K562 (cell line): ENCODE measurements at regions not wholly inside any gene's neighbourhood (a gene's known extent, or its start where the extent isn't known, plus 50 kb on each side); places are given as distances from the start of the nearest gene placed in this dataset.

Experiments used
- ATAC-seq: fragments of 200-7000 bp; cut with Tn5 transposase; 3 replicates; pipeline ENCODE4 v1.9.1; 2020; ENCODE audit warnings: moderate library complexity
- BruUV-seq: library from RNA; stranded (reverse); fragments of 400-500 nt; replicated peaks from 2 replicates; lab custom pipeline; 2021; lab: Mats Ljungman, UMichigan
- CTCF ChIA-PET: fragments of 300-600 bp; formaldehyde crosslinking; extraction: SDS; loops from one replicate; lab custom pipeline; 2021; ENCODE audit warnings: low intra/inter-chr PET ratio; lab: Yijun Ruan, JAX
- POLR2A ChIA-PET: fragments of 300-600, 350-650 bp; sonication (Branson Sonifier 250); formaldehyde crosslinking; extraction: SDS; loops from one replicate; lab custom pipeline; 2021; ENCODE audit warnings: antibody characterized with exemption, inconsistent platforms; lab: Yijun Ruan, JAX
- DNase-seq, 4 experiments: peaks; one replicate each; pipeline versions ENCODE4 v3.0.0 to v3.0.0-alpha.2; 2011 to 2018; ENCODE audit warnings: low spot score in 3 of 4, mixed read lengths in 3 of 4; ENCODE audit errors: extremely low read depth in 1 of 4
- FAIRE-seq: peaks from 2 replicates; lab custom pipeline; 2011; peaks lifted over from hg19 to GRCh38; lab: Jason Lieb, UNC
- H2AFZ ChIP-seq: 2 replicates; pipeline ENCODE4 v1.6.0; 2011; ENCODE audit warnings: low read depth, low read length, control low read depth, inconsistent platforms
- H3K27ac ChIP-seq: fragments of 200-600 bp; 3 replicates; pipeline ENCODE4 v1.8.0; 2011; ENCODE audit warnings: low read depth, mild to moderate bottlenecking, control low read depth, inconsistent platforms, low read length, moderate library complexity, mixed read lengths; ENCODE audit errors: extremely low read depth
- H3K27me3 ChIP-seq, 2 experiments: fragments of 300-600 bp in 1 of 2; 2 replicates in 1 of 2; 3 replicates in 1 of 2; pipeline versions ENCODE4 v1.6.0 to v1.8.0; 2011; ENCODE audit warnings: inconsistent platforms in 2 of 2, low read length in 2 of 2, mild to moderate bottlenecking in 1 of 2, mixed read lengths in 1 of 2, moderate library complexity in 1 of 2; ENCODE audit not compliant: control insufficient read depth in 2 of 2, insufficient read depth in 2 of 2
- H3K36me3 ChIP-seq: fragments of 300-600 bp; 3 replicates; pipeline ENCODE4 v1.8.0; 2011; ENCODE audit warnings: mild to moderate bottlenecking, low read length, inconsistent platforms; ENCODE audit not compliant: control insufficient read depth, insufficient read depth
- H3K4me1 ChIP-seq, 2 experiments: fragments of 200-600 bp in 1 of 2; replicated peaks in 1 of 2; 2 replicates in 1 of 2; 3 replicates in 1 of 2; pipeline versions ENCODE4 v1.5.1 to v1.8.0; 2011; ENCODE audit warnings: inconsistent platforms in 2 of 2, low read length in 2 of 2, mild to moderate bottlenecking in 1 of 2, mixed read lengths in 1 of 2, moderate library complexity in 1 of 2; ENCODE audit not compliant: control insufficient read depth in 2 of 2, insufficient read depth in 2 of 2
- H3K4me2 ChIP-seq: 2 replicates; pipeline ENCODE4 v1.6.1; 2011; ENCODE audit warnings: low read length, control low read depth, inconsistent platforms, mixed read lengths; ENCODE audit not compliant: insufficient read depth
- H3K4me3 ChIP-seq: fragments of 200-600 bp; sonication (generic), shearing (Covaris generic); 2 replicates; pipeline ENCODE4 v1.5.1; 2016; ENCODE audit warnings: control low read depth, inconsistent platforms
- H3K79me2 ChIP-seq: fragments of 200-600 bp; 3 replicates; pipeline ENCODE4 v1.8.0; 2011; ENCODE audit warnings: low read length, inconsistent platforms; ENCODE audit not compliant: control insufficient read depth, insufficient read depth
- H3K9ac ChIP-seq, 2 experiments: 2 replicates each; pipeline versions ENCODE4 v1.6.0 to v1.6.1; 2011; ENCODE audit warnings: low read depth in 2 of 2, low read length in 2 of 2, control low read depth in 1 of 2, inconsistent platforms in 1 of 2, mild to moderate bottlenecking in 1 of 2, mixed read lengths in 1 of 2; ENCODE audit not compliant: insufficient read depth in 1 of 2
- H3K9me1 ChIP-seq: one replicate; pipeline ENCODE4 v1.6.0; 2011; ENCODE audit warnings: inconsistent platforms, mild to moderate bottlenecking, low read length, moderate library complexity; ENCODE audit not compliant: control insufficient read depth, insufficient read depth
- H3K9me3 ChIP-seq: replicated peaks from 2 replicates; pipeline ENCODE4 v1.5.1; 2011; ENCODE audit warnings: low read depth, low read length, inconsistent platforms; ENCODE audit not compliant: control insufficient read depth, insufficient read depth
- H4K20me1 ChIP-seq: replicated peaks from 2 replicates; pipeline ENCODE4 v1.6.1; 2011; ENCODE audit warnings: low read length, inconsistent platforms, mixed read lengths; ENCODE audit not compliant: control insufficient read depth, insufficient read depth
- E2F3 ChIP-seq: fragments of 250-450 bp; sonication (Bioruptor Pico); IDR thresholded peaks from 2 replicates; pipeline ENCODE4 v1.4.0; 2020; ENCODE audit warnings: mild to moderate bottlenecking
- ESRRB ChIP-seq: fragments of 250-450 bp; sonication (Bioruptor Pico); IDR thresholded peaks from 2 replicates; pipeline ENCODE4 v1.5.0; 2020; ENCODE audit warnings: mild to moderate bottlenecking, moderate library complexity, borderline replicate concordance
- KDM1A ChIP-seq, 2 experiments: fragments of 450-650 bp; IDR thresholded peaks; 2 replicates each; pipeline ENCODE4 v1.6.1; 2016; ENCODE audit warnings: mild to moderate bottlenecking in 2 of 2
- MYNN ChIP-seq, 2 experiments: sonication (generic); formaldehyde crosslinking in 1 of 2; IDR thresholded peaks; 2 replicates each; pipeline versions ENCODE4 v1.5.0 to v1.6.1; 2016 to 2020; ENCODE audit warnings: antibody characterized with exemption in 1 of 2, missing genetic modification reagents in 1 of 2
- SMAD4 ChIP-seq: fragments of 250-450 bp; sonication (Bioruptor Pico); conservative IDR thresholded peaks from 2 replicates; pipeline ENCODE4 v1.8.0; 2021; ENCODE audit warnings: inconsistent platforms, mild to moderate bottlenecking, moderate library complexity
- STAG1 ChIP-seq: sonication (generic); formaldehyde crosslinking; IDR thresholded peaks from 2 replicates; pipeline ENCODE4 v1.5.0; 2020; ENCODE audit warnings: missing genetic modification reagents, borderline replicate concordance
- TBL1XR1 ChIP-seq, 2 experiments: IDR thresholded peaks; 2 replicates each; pipeline ENCODE4 v1.6.1; 2012; ENCODE audit warnings: improper control_type of control experiment in 2 of 2, low read length in 2 of 2, mild to moderate bottlenecking in 1 of 2
- YBX1 ChIP-seq: fragments of 450-650 bp; IDR thresholded peaks from 2 replicates; pipeline ENCODE4 v1.7.1; 2016; ENCODE audit warnings: mild to moderate bottlenecking
- WGBS: fragments of 100-300 bp; shearing (Covaris generic); methylation state at CpG from one replicate; pipeline ENCODE4 v1.1.6; 2016; ENCODE audit warnings: low coverage, mixed read lengths; ENCODE audit not compliant: insufficient coverage; ENCODE audit errors: missing lambda C conversion rate; 5-methylcytosine and 5-hydroxymethylcytosine counted together
- in situ Hi-C: fragments of 300-500 bp; cut with MboI; formaldehyde crosslinking; loops from 4 replicates; pipeline ENCODE4 v1.15.0; 2018; ENCODE audit warnings: inconsistent platforms, mixed read lengths
- intact Hi-C: fragments of 100-400 bp; cut with micrococcal nuclease; formaldehyde crosslinking; loops from 2 replicates; pipeline ENCODE4 v1.14.2; 2022
- TF ChIP-seq, protein P1 (sequence below): fragments of 250-450 bp; sonication (Bioruptor Pico); IDR thresholded peaks from 2 replicates; pipeline ENCODE4 v1.8.0; 2022; ENCODE audit warnings: moderate library complexity, mild to moderate bottlenecking, inconsistent platforms
- TF ChIP-seq, protein P2 (sequence below): sonication (generic); formaldehyde crosslinking; IDR thresholded peaks from 2 replicates; pipeline ENCODE4 v1.9.0; 2022; ENCODE audit warnings: mild to moderate bottlenecking, missing genetic modification reagents
- TF ChIP-seq, protein P3 (sequence below): fragments of 250-450 bp; sonication (Bioruptor Pico); IDR thresholded peaks from 2 replicates; pipeline ENCODE4 v1.8.0; 2021; ENCODE audit warnings: mild to moderate bottlenecking, moderate library complexity

DNA sequence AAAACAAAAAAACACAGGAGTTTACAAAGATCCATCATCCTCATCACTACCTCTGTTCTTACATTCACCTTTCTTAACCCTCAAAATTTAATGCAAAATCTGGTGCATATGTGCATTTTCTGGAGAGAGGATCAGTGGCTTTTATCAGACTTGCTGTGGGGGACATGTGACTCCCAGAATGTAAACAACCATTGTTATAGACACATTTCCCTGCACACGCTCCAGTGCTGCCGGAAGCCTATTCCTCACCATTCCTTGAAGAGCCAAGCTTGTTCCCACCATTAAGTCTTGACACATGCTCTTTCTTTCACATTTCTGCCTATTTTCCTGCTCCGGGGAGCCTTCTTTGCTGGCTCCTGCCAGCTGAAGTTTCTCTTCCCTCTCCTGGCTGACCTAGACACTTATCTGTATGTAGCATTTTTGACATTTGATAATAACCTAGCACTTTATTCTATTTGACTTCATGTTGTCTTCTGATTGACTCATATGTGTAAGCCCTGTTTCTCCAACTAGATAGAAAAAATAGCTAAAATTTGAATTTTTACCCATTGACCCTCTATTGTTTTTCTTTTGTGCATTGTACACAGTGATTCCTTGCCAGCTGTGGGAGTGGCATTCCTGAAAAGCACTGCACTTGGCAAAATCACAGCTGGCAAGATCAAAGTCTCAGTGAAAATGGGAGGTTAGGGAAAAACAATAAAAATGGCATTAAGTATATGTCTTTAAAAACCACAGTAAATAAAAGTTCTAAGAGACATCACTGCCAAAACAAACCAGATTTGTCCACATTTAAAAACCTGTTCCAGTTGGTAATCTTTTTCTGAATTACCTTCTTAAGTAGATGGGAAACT lies 76.8 kb upstream of the CIBAR2 start (continued):
- TF ChIP-seq TBL1XR1 (IDR thresholded peaks at IDR 0.05; ENCODE audit: low read length in 2 of 2) (no peak), KDM1A (IDR thresholded peaks at IDR 0.05) (no peak), STAG1 (no peak), SMAD4 (CRISPR knock-in tag) (no peak)
- TF ChIP-seq, protein P1, sequence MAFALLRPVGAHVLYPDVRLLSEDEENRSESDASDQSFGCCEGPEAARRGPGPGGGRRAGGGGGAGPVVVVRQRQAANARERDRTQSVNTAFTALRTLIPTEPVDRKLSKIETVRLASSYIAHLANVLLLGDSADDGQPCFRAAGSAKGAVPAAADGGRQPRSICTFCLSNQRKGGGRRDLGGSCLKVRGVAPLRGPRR (CRISPR knock-in tag), result no peak
- TF ChIP-seq, protein P2, sequence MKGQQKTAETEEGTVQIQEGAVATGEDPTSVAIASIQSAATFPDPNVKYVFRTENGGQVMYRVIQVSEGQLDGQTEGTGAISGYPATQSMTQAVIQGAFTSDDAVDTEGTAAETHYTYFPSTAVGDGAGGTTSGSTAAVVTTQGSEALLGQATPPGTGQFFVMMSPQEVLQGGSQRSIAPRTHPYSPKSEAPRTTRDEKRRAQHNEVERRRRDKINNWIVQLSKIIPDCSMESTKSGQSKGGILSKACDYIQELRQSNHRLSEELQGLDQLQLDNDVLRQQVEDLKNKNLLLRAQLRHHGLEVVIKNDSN (CRISPR knock-in tag), result peak; percentile 47; the same call in 1 of the 2 replicates

DNA sequence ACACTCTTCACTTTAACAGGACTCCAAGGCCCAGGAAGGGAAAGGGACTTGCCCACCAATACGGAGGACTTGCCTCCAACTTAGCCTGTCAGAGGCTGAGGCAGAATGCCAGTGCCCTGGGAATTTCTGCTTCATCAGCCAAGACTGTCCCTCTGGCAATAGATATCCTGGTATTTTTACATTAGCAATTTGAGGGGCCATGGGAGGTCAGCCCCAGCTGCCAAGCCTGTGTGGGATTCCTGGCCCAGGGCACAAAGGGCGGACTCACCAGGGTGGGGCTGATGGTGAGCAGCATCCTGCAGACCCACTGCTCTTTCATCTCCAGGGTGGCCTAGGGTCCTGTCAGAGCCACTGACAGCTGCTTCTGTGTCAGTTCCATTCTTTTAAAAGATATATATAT lies 78.3 kb upstream of the CIBAR2 start:
- ChIA-PET POLR2A (interaction anchor here (0.5 to 0.9 kb wide), 3 partner anchors 9 to 14 kb away, joined by 3 to 4 read pairs (median 4); no protein-coding TSS in a partner anchor), CTCF (no interaction called here)
- H3K27me3 ChIP-seq, result no peaks in the 10 kb centered on the region
- no peak for ATAC-seq
- H3K9me1 ChIP-seq, result no peaks in the 10 kb centered on the region
- intact Hi-C loops, result no loop called here
- no peak overlapping the region for H3K4me3 ChIP-seq
- no TSS peak for BruUV-seq
- H3K4me1 ChIP-seq, result peaks cover 7 to 22% of the 10 kb centered on the region in 2 experiments; a peak in 4 of 5 replicates
- TF ChIP-seq YBX1 (no peak), ESRRB (CRISPR knock-in tag) (no peak), MYNN (IDR thresholded peaks at IDR 0.05) (no peak), MYNN (CRISPR knock-in tag; IDR thresholded peaks at IDR 0.05) (no peak), E2F3 (CRISPR knock-in tag) (no peak)
- TF ChIP-seq, protein P3, sequence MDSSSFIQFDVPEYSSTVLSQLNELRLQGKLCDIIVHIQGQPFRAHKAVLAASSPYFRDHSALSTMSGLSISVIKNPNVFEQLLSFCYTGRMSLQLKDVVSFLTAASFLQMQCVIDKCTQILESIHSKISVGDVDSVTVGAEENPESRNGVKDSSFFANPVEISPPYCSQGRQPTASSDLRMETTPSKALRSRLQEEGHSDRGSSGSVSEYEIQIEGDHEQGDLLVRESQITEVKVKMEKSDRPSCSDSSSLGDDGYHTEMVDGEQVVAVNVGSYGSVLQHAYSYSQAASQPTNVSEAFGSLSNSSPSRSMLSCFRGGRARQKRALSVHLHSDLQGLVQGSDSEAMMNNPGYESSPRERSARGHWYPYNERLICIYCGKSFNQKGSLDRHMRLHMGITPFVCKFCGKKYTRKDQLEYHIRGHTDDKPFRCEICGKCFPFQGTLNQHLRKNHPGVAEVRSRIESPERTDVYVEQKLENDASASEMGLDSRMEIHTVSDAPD (CRISPR knock-in tag), result no peak
- H3K36me3 ChIP-seq, result peaks cover 5% of the 10 kb centered on the region; the same call in 1 of the 3 replicates
- in situ Hi-C loops, result no loop called here
- FAIRE-seq, result peak; percentile 37
- no peak overlapping the region; a peak in 1 of 4 replicates for H3K9ac ChIP-seq
- H2AFZ ChIP-seq, result no peak overlapping the region
- H3K79me2 ChIP-seq, result peaks cover 23% of the 10 kb centered on the region; the same call in 2 of the 3 replicates
- H4K20me1 ChIP-seq, result peaks cover 13% of the 10 kb centered on the region; the same call in 1 of the 2 replicates
- no peak overlapping the region for H3K4me2 ChIP-seq
- no peak overlapping the region for H3K27ac ChIP-seq
- H3K9me3 ChIP-seq, result no peaks in the 10 kb centered on the region
- WGBS, result 73% methylated on average over 2 of the region's 2 CpGs
- no peak for DNase-seq
